ENCODE measurements at regions not wholly inside any gene's neighbourhood (a gene's known extent, or its start where the extent isn't known, plus 50 kb on each side); places are given as distances from the start of the nearest gene placed in this dataset.

GRCh38 chr21:35963920-35964451 is 96.3 kb downstream of the SETD4 start:
- TF ChIP-seq TCF12 (IDR thresholded peaks at IDR 0.05) (no peak), YY1 (IDR thresholded peaks at IDR 0.05; ENCODE audit: low read depth) (no peak), TEAD4 (IDR thresholded peaks at IDR 0.05; ENCODE audit: borderline replicate concordance, insufficient read depth) (no peak)
- TF ChIP-seq, protein P1, sequence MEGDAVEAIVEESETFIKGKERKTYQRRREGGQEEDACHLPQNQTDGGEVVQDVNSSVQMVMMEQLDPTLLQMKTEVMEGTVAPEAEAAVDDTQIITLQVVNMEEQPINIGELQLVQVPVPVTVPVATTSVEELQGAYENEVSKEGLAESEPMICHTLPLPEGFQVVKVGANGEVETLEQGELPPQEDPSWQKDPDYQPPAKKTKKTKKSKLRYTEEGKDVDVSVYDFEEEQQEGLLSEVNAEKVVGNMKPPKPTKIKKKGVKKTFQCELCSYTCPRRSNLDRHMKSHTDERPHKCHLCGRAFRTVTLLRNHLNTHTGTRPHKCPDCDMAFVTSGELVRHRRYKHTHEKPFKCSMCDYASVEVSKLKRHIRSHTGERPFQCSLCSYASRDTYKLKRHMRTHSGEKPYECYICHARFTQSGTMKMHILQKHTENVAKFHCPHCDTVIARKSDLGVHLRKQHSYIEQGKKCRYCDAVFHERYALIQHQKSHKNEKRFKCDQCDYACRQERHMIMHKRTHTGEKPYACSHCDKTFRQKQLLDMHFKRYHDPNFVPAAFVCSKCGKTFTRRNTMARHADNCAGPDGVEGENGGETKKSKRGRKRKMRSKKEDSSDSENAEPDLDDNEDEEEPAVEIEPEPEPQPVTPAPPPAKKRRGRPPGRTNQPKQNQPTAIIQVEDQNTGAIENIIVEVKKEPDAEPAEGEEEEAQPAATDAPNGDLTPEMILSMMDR (IDR thresholded peaks at IDR 0.05): no peak

All from SK-N-SH (cell line).